ENCODE measurements at regions not wholly inside any gene's neighbourhood (a gene's known extent, or its start where the extent isn't known, plus 50 kb on each side); places are given as distances from the start of the nearest gene placed in this dataset.

GRCh38 chr3:59612444-59612715 is 562.6 kb upstream of the CFAP20DC start:
- Histone ChIP-seq H3K27ac (ENCODE audit: low read depth, low read length) (no peak overlapping the region), H3K79me2 (ENCODE audit: insufficient read depth, low read length) (no peaks in the 10 kb centered on the region), H3K4me3 (ENCODE audit: insufficient read depth, low read depth, low read length) (no peak overlapping the region), H2AFZ (ENCODE audit: low read depth, low read length) (no peak overlapping the region), H4K20me1 (ENCODE audit: insufficient read depth, low read length) (no peaks in the 10 kb centered on the region), H3K9me3 (ENCODE audit: insufficient read depth, low read depth, low read length) (no peaks in the 10 kb centered on the region), H3K9ac (ENCODE audit: low read length) (no peak overlapping the region), H3K4me2 (ENCODE audit: low read length) (no peak overlapping the region), H3K27me3 (ENCODE audit: insufficient read depth, low read length) (no peaks in the 10 kb centered on the region), H3K4me1 (ENCODE audit: insufficient read depth, low read length) (no peaks in the 10 kb centered on the region), H3K36me3 (ENCODE audit: insufficient read depth, low read length) (no peaks in the 10 kb centered on the region)
- Mint-ChIP-seq H3K4me1 (ENCODE audit: low read depth, unreplicated experiment) (peaks cover 8% of the 10 kb centered on the region), H3K27ac (ENCODE audit: unreplicated experiment) (no peak overlapping the region), H3K27me3 (ENCODE audit: low read depth, unreplicated experiment) (peaks cover 4% of the 10 kb centered on the region), H3K9me3 (ENCODE audit: unreplicated experiment) (peaks cover 3% of the 10 kb centered on the region), H3K36me3 (ENCODE audit: low read depth, unreplicated experiment) (no peaks in the 10 kb centered on the region), H3K4me3 (ENCODE audit: unreplicated experiment) (no peak overlapping the region)
- no peak for TF ChIP-seq CTCF (IDR thresholded peaks at IDR 0.05; ENCODE audit: insufficient read depth, low read depth, low read length)
- no peak for DNase-seq (ENCODE audit: low read depth)
- FAIRE-seq, result no peak

GRCh38 chr3:59611649-59612443 is 562.0 kb upstream of the CFAP20DC start:
- Mint-ChIP-seq H3K36me3 (ENCODE audit: low read depth, unreplicated experiment) (no peaks in the 10 kb centered on the region), H3K4me1 (ENCODE audit: low read depth, unreplicated experiment) (peaks cover 10% of the 10 kb centered on the region), H3K27me3 (ENCODE audit: low read depth, unreplicated experiment) (peaks cover 4% of the 10 kb centered on the region), H3K4me3 (ENCODE audit: unreplicated experiment) (no peak overlapping the region), H3K9me3 (ENCODE audit: unreplicated experiment) (peaks cover 3% of the 10 kb centered on the region), H3K27ac (ENCODE audit: unreplicated experiment) (no peak overlapping the region)
- H3K4me1 ChIP-seq (ENCODE audit: insufficient read depth, low read length), result no peaks in the 10 kb centered on the region
- H3K9ac ChIP-seq (ENCODE audit: low read length), result no peak overlapping the region
- no peaks in the 10 kb centered on the region for H3K9me3 ChIP-seq (ENCODE audit: insufficient read depth, low read depth, low read length)
- DNase-seq (ENCODE audit: low read depth), result peak; percentile 41
- H3K27me3 ChIP-seq (ENCODE audit: insufficient read depth, low read length), result no peaks in the 10 kb centered on the region
- no peak for FAIRE-seq
- no peak overlapping the region for H3K4me2 ChIP-seq (ENCODE audit: low read length)
- H3K27ac ChIP-seq (ENCODE audit: low read depth, low read length), result no peak overlapping the region
- no peaks in the 10 kb centered on the region for H4K20me1 ChIP-seq (ENCODE audit: insufficient read depth, low read length)
- TF ChIP-seq CTCF (IDR thresholded peaks at IDR 0.05; ENCODE audit: insufficient read depth, low read depth, low read length), result no peak
- TF ChIP-seq EZH2 (IDR thresholded peaks at IDR 0.05; ENCODE audit: insufficient read depth, low read length), result no peak
- H2AFZ ChIP-seq (ENCODE audit: low read depth, low read length), result no peak overlapping the region
- no peak overlapping the region for H3K4me3 ChIP-seq (ENCODE audit: insufficient read depth, low read depth, low read length)
- no peaks in the 10 kb centered on the region for H3K36me3 ChIP-seq (ENCODE audit: insufficient read depth, low read length)
- H3K79me2 ChIP-seq (ENCODE audit: insufficient read depth, low read length), result no peaks in the 10 kb centered on the region

- H3K4me3 Mint-ChIP-seq (ENCODE audit: unreplicated experiment), result no peak overlapping the region
- H3K4me1 ChIP-seq (ENCODE audit: insufficient read depth, low read length), result no peaks in the 10 kb centered on the region
- no peaks in the 10 kb centered on the region for H3K36me3 Mint-ChIP-seq (ENCODE audit: low read depth, unreplicated experiment)
- no peaks in the 10 kb centered on the region for H3K36me3 ChIP-seq (ENCODE audit: insufficient read depth, low read length)
- H3K27ac Mint-ChIP-seq (ENCODE audit: unreplicated experiment), result peak overlapping the region; percentile 9
- no peaks in the 10 kb centered on the region for H4K20me1 ChIP-seq (ENCODE audit: insufficient read depth, low read length)
- H3K27me3 ChIP-seq (ENCODE audit: insufficient read depth, low read length), result no peaks in the 10 kb centered on the region
- DNase-seq (ENCODE audit: low read depth) (no peak), FAIRE-seq (no peak)
- H3K79me2 ChIP-seq (ENCODE audit: insufficient read depth, low read length), result no peaks in the 10 kb centered on the region
- no peak overlapping the region for H3K4me3 ChIP-seq (ENCODE audit: insufficient read depth, low read depth, low read length)
- no peak overlapping the region for H3K9ac ChIP-seq (ENCODE audit: low read length)
- peaks cover 3% of the 10 kb centered on the region for H3K27me3 Mint-ChIP-seq (ENCODE audit: low read depth, unreplicated experiment)
- H2AFZ ChIP-seq (ENCODE audit: low read depth, low read length), result no peak overlapping the region
- H3K9me3 Mint-ChIP-seq (ENCODE audit: unreplicated experiment), result peaks cover 3% of the 10 kb centered on the region
- H3K4me1 Mint-ChIP-seq (ENCODE audit: low read depth, unreplicated experiment), result peaks cover 10% of the 10 kb centered on the region
- H3K9me3 ChIP-seq (ENCODE audit: insufficient read depth, low read depth, low read length), result no peaks in the 10 kb centered on the region
- H3K4me2 ChIP-seq (ENCODE audit: low read length), result no peak overlapping the region
- TF ChIP-seq EZH2 (IDR thresholded peaks at IDR 0.05; ENCODE audit: insufficient read depth, low read length), result no peak
- no peak overlapping the region for H3K27ac ChIP-seq (ENCODE audit: low read depth, low read length)
Measured at GRCh38 chr3:59609657-59610348, 560.0 kb upstream of the CFAP20DC start.
